K562 (cell line): ENCODE measurements at regions not wholly inside any gene's neighbourhood (a gene's known extent, or its start where the extent isn't known, plus 50 kb on each side); places are given as distances from the start of the nearest gene placed in this dataset.

ENCODE experiments used
- BRCA1 ChIP-seq, 2 experiments: fragments of 450-650 bp in 1 of 2; sonication (generic) in 1 of 2; formaldehyde crosslinking in 1 of 2; IDR thresholded peaks; 2 replicates each; pipeline versions ENCODE4 v1.5.0 to v1.6.1; 2017 to 2020; ENCODE audit warnings: mild to moderate bottlenecking in 1 of 2, missing genetic modification reagents in 1 of 2
- BRD4 ChIP-seq: fragments of 200-600 bp; sonication (generic); IDR thresholded peaks from 2 replicates; pipeline ENCODE4 v1.6.1; 2017; ENCODE audit warnings: inconsistent platforms
- CREB1 ChIP-seq, 2 experiments: sonication (generic) in 1 of 2; formaldehyde crosslinking in 1 of 2; IDR thresholded peaks; 2 replicates each; pipeline versions ENCODE4 v1.6.1 to v1.8.0; 2012 to 2022; ENCODE audit warnings: inconsistent platforms in 1 of 2, mild to moderate bottlenecking in 1 of 2, missing genetic modification reagents in 1 of 2, moderate library complexity in 1 of 2
- L3MBTL2 ChIP-seq: fragments of 450-650 bp; IDR thresholded peaks from 2 replicates; pipeline ENCODE4 v1.6.1; 2016; ENCODE audit warnings: mild to moderate bottlenecking, moderate library complexity
- NFIC ChIP-seq: fragments of 450-650 bp; IDR thresholded peaks from 2 replicates; pipeline ENCODE4 v1.6.1; 2017; ENCODE audit warnings: mild to moderate bottlenecking, inconsistent platforms
- NR1H2 ChIP-seq: sonication (generic); formaldehyde crosslinking; IDR thresholded peaks from 2 replicates; pipeline ENCODE4 v1.4.0; 2020; ENCODE audit warnings: mild to moderate bottlenecking, missing genetic modification reagents
- PHB2 ChIP-seq: fragments of 450-650 bp; IDR thresholded peaks from 2 replicates; pipeline ENCODE4 v1.6.1; 2017; ENCODE audit warnings: low read depth
- POLR2A ChIP-seq: fragments of 450-650 bp; conservative IDR thresholded peaks from 2 replicates; pipeline ENCODE4 v1.6.1; 2016
- SMAD4 ChIP-seq: fragments of 250-450 bp; sonication (Bioruptor Pico); conservative IDR thresholded peaks from 2 replicates; pipeline ENCODE4 v1.8.0; 2021; ENCODE audit warnings: inconsistent platforms, mild to moderate bottlenecking, moderate library complexity
- TF ChIP-seq, protein P1 (sequence below): sonication (generic); formaldehyde crosslinking; IDR thresholded peaks from 2 replicates; pipeline ENCODE4 v1.8.0; 2022; ENCODE audit warnings: mild to moderate bottlenecking, missing genetic modification reagents
- TF ChIP-seq, protein P2 (sequence below), 3 experiments: IDR thresholded peaks in 2 of 3; conservative IDR thresholded peaks in 1 of 3; 2 replicates each; pipeline ENCODE4 v1.5.1; 2011 to 2012; ENCODE audit warnings: low read length in 3 of 3, mild to moderate bottlenecking in 3 of 3, control low read depth in 2 of 3, improper control_type of control experiment in 1 of 3, inconsistent platforms in 1 of 3, low read depth in 1 of 3, mixed read lengths in 1 of 3, moderate library complexity in 1 of 3; ENCODE audit not compliant: insufficient read depth in 2 of 3
- TF ChIP-seq, protein P3 (sequence below): fragments of 450-650 bp; formaldehyde crosslinking; IDR thresholded peaks from 2 replicates; pipeline ENCODE4 v1.4.0; 2022; ENCODE audit warnings: mild to moderate bottlenecking, moderate library complexity
- TF ChIP-seq, protein P4 (sequence below): fragments of 250-450 bp; sonication (Bioruptor Pico); IDR thresholded peaks from 2 replicates; pipeline ENCODE4 v1.5.1; 2021; ENCODE audit warnings: mild to moderate bottlenecking

DNA sequence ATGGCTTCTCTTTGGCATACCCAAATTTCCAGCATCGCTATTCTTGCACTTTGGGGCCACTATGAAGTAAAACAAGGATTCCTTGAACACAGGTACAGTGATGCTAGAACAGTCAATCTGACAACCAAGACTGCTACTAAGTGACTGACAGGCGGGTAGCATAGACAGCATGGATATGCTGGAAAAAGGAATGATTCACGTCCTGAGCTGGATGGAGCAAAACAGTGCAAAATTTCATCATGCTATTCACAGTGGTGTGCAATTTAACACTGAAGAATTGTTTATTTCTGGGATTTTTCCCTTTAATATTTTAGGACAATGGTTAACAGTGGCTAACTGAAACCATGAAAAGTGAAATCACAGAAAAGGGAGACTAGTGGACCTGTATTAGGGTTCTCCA lies 1511.2 kb upstream of the ZEB2 start:
- TF ChIP-seq SMAD4 (CRISPR knock-in tag) (no peak), L3MBTL2 (no peak), POLR2A (no peak), NR1H2 (CRISPR knock-in tag) (no peak), BRCA1 (IDR thresholded peaks at IDR 0.05) (no peak), BRCA1 (CRISPR knock-in tag; IDR thresholded peaks at IDR 0.05) (no peak), NFIC (no peak), BRD4 (no peak), CREB1 (IDR thresholded peaks at IDR 0.05) (no peak), CREB1 (CRISPR knock-in tag; IDR thresholded peaks at IDR 0.05) (no peak), PHB2 (no peak)
- TF ChIP-seq, protein P1, sequence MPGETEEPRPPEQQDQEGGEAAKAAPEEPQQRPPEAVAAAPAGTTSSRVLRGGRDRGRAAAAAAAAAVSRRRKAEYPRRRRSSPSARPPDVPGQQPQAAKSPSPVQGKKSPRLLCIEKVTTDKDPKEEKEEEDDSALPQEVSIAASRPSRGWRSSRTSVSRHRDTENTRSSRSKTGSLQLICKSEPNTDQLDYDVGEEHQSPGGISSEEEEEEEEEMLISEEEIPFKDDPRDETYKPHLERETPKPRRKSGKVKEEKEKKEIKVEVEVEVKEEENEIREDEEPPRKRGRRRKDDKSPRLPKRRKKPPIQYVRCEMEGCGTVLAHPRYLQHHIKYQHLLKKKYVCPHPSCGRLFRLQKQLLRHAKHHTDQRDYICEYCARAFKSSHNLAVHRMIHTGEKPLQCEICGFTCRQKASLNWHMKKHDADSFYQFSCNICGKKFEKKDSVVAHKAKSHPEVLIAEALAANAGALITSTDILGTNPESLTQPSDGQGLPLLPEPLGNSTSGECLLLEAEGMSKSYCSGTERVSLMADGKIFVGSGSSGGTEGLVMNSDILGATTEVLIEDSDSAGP = no peak
- TF ChIP-seq, protein P2, sequence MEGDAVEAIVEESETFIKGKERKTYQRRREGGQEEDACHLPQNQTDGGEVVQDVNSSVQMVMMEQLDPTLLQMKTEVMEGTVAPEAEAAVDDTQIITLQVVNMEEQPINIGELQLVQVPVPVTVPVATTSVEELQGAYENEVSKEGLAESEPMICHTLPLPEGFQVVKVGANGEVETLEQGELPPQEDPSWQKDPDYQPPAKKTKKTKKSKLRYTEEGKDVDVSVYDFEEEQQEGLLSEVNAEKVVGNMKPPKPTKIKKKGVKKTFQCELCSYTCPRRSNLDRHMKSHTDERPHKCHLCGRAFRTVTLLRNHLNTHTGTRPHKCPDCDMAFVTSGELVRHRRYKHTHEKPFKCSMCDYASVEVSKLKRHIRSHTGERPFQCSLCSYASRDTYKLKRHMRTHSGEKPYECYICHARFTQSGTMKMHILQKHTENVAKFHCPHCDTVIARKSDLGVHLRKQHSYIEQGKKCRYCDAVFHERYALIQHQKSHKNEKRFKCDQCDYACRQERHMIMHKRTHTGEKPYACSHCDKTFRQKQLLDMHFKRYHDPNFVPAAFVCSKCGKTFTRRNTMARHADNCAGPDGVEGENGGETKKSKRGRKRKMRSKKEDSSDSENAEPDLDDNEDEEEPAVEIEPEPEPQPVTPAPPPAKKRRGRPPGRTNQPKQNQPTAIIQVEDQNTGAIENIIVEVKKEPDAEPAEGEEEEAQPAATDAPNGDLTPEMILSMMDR (IDR thresholded peaks at IDR 0.05 in 2 of 3, conservative IDR thresholded peaks at IDR 0.05 in 1 of 3; ENCODE audit: insufficient read depth in 2 of 3, low read depth in 1 of 3, low read length in 3 of 3) = no peak
- TF ChIP-seq, protein P3, sequence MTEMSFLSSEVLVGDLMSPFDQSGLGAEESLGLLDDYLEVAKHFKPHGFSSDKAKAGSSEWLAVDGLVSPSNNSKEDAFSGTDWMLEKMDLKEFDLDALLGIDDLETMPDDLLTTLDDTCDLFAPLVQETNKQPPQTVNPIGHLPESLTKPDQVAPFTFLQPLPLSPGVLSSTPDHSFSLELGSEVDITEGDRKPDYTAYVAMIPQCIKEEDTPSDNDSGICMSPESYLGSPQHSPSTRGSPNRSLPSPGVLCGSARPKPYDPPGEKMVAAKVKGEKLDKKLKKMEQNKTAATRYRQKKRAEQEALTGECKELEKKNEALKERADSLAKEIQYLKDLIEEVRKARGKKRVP (CRISPR knock-in tag) = no peak
- TF ChIP-seq, protein P4, sequence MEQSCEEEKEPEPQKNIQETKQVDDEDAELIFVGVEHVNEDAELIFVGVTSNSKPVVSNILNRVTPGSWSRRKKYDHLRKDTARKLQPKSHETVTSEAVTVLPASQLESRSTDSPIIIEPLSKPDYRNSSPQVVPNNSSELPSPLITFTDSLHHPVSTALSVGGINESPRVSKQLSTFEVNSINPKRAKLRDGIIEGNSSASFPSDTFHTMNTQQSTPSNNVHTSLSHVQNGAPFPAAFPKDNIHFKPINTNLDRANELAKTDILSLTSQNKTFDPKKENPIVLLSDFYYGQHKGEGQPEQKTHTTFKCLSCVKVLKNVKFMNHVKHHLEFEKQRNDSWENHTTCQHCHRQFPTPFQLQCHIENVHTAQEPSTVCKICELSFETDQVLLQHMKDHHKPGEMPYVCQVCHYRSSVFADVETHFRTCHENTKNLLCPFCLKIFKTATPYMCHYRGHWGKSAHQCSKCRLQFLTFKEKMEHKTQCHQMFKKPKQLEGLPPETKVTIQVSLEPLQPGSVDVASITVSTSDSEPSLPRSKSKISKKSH (CRISPR knock-in tag) = no peak
